Chondrocyte (in vitro differentiated cells): ENCODE measurements at regions not wholly inside any gene's neighbourhood (a gene's known extent, or its start where the extent isn't known, plus 50 kb on each side); places are given as distances from the start of the nearest gene placed in this dataset.

ENCODE experiments used
- DNase-seq: peaks from one replicate; pipeline ENCODE4 v3.0.0; 2021; ENCODE audit warnings: mixed read lengths, low spot score
- H3K27ac Mint-ChIP-seq: one replicate; pipeline ENCODE4 v1.8.0; 2021; ENCODE audit warnings: mild to moderate bottlenecking, moderate library complexity, mixed read lengths; ENCODE audit not compliant: unreplicated experiment
- H3K27me3 Mint-ChIP-seq: 2 replicates; pipeline ENCODE4 v1.8.0; 2021; ENCODE audit warnings: low read depth, mixed read lengths
- H3K36me3 Mint-ChIP-seq: 2 replicates; pipeline ENCODE4 v1.8.0; 2021; ENCODE audit warnings: low read depth, mixed read lengths
- H3K4me1 Mint-ChIP-seq: 2 replicates; pipeline ENCODE4 v1.8.0; 2021; ENCODE audit warnings: low read depth, mild to moderate bottlenecking, mixed read lengths
- H3K4me3 Mint-ChIP-seq: one replicate; pipeline ENCODE4 v1.8.0; 2021; ENCODE audit warnings: mild to moderate bottlenecking, moderate library complexity, mixed read lengths; ENCODE audit not compliant: unreplicated experiment
- H3K9me3 Mint-ChIP-seq: 2 replicates; pipeline ENCODE4 v1.8.0; 2021; ENCODE audit warnings: low read depth, mixed read lengths
- TF ChIP-seq, protein P1 (sequence below): fragments of 200-600 bp; sonication (generic); IDR thresholded peaks from 2 replicates; pipeline ENCODE4 v1.5.0; 2021; ENCODE audit warnings: antibody characterized with exemption, mild to moderate bottlenecking, moderate library complexity

DNA sequence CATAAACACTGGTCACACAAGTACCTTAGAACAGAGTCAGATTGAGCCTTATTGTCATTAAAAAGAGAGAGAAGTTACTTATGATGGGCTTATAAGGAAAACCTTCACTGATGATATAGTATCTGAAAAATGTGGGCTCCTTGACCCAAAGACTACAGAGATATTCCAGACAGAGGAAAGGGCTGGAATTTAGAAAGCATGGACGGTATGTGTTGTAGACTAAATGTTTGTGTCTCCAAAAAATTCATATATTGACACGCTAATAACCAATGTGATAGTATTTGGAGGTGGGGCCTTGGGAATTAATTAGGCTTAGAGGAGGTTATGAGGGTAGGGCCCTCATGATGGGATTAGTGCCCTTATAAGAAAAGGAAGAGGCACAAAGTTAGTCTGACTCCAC lies 61.0 kb upstream of the DAZL start:
- Mint-ChIP-seq H3K9me3 (peaks cover 4% of the 10 kb centered on the region), H3K4me3 (no peak overlapping the region), H3K27ac (no peak overlapping the region), H3K4me1 (peaks cover 15% of the 10 kb centered on the region), H3K27me3 (peaks cover 2% of the 10 kb centered on the region), H3K36me3 (peaks cover 1% of the 10 kb centered on the region)
- TF ChIP-seq, protein P1, sequence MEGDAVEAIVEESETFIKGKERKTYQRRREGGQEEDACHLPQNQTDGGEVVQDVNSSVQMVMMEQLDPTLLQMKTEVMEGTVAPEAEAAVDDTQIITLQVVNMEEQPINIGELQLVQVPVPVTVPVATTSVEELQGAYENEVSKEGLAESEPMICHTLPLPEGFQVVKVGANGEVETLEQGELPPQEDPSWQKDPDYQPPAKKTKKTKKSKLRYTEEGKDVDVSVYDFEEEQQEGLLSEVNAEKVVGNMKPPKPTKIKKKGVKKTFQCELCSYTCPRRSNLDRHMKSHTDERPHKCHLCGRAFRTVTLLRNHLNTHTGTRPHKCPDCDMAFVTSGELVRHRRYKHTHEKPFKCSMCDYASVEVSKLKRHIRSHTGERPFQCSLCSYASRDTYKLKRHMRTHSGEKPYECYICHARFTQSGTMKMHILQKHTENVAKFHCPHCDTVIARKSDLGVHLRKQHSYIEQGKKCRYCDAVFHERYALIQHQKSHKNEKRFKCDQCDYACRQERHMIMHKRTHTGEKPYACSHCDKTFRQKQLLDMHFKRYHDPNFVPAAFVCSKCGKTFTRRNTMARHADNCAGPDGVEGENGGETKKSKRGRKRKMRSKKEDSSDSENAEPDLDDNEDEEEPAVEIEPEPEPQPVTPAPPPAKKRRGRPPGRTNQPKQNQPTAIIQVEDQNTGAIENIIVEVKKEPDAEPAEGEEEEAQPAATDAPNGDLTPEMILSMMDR = no peak
- no peak for DNase-seq

DNA sequence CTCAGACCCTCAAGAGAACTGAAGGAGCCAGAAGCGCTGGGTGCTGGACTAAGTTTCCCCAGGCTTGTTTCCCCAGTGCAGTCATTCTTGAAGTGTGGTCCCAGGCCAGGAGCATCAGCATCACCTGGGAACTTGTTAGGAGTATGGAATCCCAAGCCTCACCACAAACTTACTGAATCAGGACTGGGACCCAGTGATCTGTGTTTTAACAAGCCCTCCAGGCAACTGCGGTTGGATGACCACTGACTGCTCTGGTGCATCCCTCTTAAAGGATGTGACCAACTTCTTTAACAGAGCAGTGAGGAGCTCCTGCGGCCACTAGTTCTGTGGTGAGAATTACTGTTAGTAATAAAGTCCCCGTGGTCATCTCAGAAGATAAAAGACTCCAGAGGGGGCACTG lies 62.4 kb upstream of the DAZL start:
- H3K4me1 Mint-ChIP-seq = peaks cover 15% of the 10 kb centered on the region
- no peak overlapping the region for H3K4me3 Mint-ChIP-seq
- no peak for DNase-seq
- peaks cover 1% of the 10 kb centered on the region for H3K36me3 Mint-ChIP-seq
- H3K27me3 Mint-ChIP-seq = peaks cover 4% of the 10 kb centered on the region
- TF ChIP-seq, protein P1 = no peak
- no peak overlapping the region for H3K27ac Mint-ChIP-seq
- H3K9me3 Mint-ChIP-seq = peaks cover 2% of the 10 kb centered on the region

DNA sequence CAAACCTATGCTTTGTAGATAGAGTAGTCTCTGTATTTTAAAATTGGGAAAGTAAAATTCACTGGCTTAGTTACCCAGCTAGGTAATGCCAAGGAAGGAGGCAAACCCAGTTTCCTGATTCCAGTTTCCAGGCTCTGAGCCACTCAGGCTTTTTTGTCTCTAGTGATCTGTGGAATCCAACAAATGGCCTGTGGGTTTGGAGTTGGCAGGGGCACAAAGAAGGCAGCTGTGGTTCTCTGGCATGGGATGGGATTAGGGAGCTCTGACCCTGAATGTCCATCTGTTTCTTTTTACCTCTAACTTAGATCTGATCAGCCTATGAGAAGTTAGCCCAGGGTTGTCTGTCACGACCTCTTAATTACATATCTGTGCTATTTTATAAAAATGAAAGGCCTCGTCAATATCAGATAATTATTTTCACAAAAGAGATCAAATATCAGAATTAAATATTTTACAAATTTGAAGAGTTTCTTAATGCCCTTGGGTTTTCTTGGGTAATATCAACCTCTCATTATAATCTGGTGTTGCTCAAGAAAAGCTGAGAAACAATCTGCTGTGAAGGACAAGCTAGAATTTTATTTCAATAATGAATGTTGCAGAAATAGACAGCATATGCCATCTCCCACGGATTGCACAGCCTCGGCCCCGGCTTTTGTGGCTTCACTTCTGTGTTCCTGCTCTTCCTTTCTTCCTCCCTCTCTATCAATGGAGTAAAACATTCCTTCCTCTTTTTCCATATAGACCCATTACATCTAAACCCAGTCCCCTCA lies 63.7 kb upstream of the DAZL start:
- Mint-ChIP-seq H3K27ac (no peak overlapping the region), H3K4me3 (no peak overlapping the region), H3K36me3 (peaks cover 1% of the 10 kb centered on the region), H3K4me1 (peaks cover 15% of the 10 kb centered on the region), H3K27me3 (peaks cover 4% of the 10 kb centered on the region), H3K9me3 (peaks cover 2% of the 10 kb centered on the region)
- TF ChIP-seq, protein P1 = no peak
- DNase-seq = no peak

DNA sequence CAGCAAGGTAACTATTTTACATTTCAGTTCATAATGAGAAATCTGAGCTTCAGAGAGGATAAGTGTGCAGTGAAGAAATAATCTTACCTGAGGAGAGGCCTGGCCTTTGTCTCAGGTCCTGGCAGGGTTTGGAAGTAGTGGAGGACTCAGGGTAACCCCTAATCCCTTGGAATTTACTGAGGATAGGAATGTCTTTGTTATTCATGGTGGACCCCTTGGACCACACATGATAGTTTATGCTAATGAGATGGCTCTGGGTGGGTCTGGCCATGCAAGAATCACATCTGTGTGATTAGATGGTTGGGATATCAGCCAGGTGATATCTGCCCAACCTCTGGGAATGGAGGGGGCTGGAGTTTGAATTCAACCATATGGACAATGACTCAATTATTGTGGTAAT lies 65.0 kb upstream of the DAZL start:
- H3K27me3 Mint-ChIP-seq = peaks cover 4% of the 10 kb centered on the region
- TF ChIP-seq, protein P1 = no peak
- peaks cover 1% of the 10 kb centered on the region for H3K36me3 Mint-ChIP-seq
- peaks cover 2% of the 10 kb centered on the region for H3K9me3 Mint-ChIP-seq
- no peak for DNase-seq
- no peak overlapping the region for H3K27ac Mint-ChIP-seq
- H3K4me3 Mint-ChIP-seq = no peak overlapping the region
- H3K4me1 Mint-ChIP-seq = peaks cover 8% of the 10 kb centered on the region

DNA sequence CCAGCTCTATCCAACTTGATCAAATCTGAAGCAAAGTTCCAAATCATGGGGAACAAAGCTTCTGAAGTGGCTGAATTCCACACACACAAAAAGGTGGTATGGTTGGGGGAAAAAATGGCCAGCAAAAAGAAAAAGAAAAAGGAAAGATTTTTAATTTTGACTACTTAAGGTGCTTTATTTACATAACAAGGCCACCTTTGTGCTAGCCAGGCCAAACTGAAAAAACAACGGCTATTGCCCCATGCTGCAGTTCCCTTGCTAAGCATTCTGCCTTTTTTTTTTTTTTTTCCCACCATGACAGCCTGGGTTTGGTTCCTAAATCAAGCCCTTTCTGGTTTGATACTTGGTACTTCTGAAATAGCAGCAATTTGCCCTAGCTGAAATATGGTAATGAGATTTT lies 66.5 kb upstream of the DAZL start:
- no peak overlapping the region for H3K4me3 Mint-ChIP-seq
- peaks cover 4% of the 10 kb centered on the region for H3K4me1 Mint-ChIP-seq
- no peak for DNase-seq
- TF ChIP-seq, protein P1 = no peak
- peaks cover 3% of the 10 kb centered on the region for H3K36me3 Mint-ChIP-seq
- H3K27ac Mint-ChIP-seq = no peak overlapping the region
- peaks cover 9% of the 10 kb centered on the region for H3K9me3 Mint-ChIP-seq
- peaks cover 4% of the 10 kb centered on the region for H3K27me3 Mint-ChIP-seq
